SK-N-SH (cell line): ENCODE measurements at regions not wholly inside any gene's neighbourhood (a gene's known extent, or its start where the extent isn't known, plus 50 kb on each side); places are given as distances from the start of the nearest gene placed in this dataset.

ENCODE experiments used
- CHD2 ChIP-seq: fragments of 150-350 bp; IDR thresholded peaks from 2 replicates; pipeline ENCODE4 v1.6.1; 2018; ENCODE audit warnings: low read length; ENCODE audit not compliant: partially characterized antibody
- CTCF ChIP-seq: fragments of 200-600 bp; sonication (generic); IDR thresholded peaks from 2 replicates; pipeline ENCODE4 v1.6.1; 2017; ENCODE audit warnings: antibody characterized with exemption, mild to moderate bottlenecking, moderate library complexity
- ELF1 ChIP-seq: IDR thresholded peaks from 2 replicates; pipeline ENCODE4 v1.4.0; 2012
- EP300 ChIP-seq, 2 experiments: IDR thresholded peaks; 2 replicates each; pipeline versions ENCODE4 v1.4.0 to v1.6.1; 2012; ENCODE audit warnings: borderline replicate concordance in 1 of 2, low read depth in 1 of 2, low read length in 1 of 2
- EZH2phosphoT487 ChIP-seq: fragments of 200-600 bp; sonication (generic); IDR thresholded peaks from 2 replicates; pipeline ENCODE4 v1.6.1; 2017; ENCODE audit warnings: low read depth, mixed run types, mild to moderate bottlenecking, antibody characterized with exemption, moderate library complexity, borderline replicate concordance
- PBX3 ChIP-seq: IDR thresholded peaks from 2 replicates; pipeline ENCODE4; 2012
- POLR2AphosphoS5 ChIP-seq: IDR thresholded peaks from 2 replicates; pipeline ENCODE4 v1.6.1; 2012; ENCODE audit warnings: low read depth, low read length
- RAD21 ChIP-seq: IDR thresholded peaks from 2 replicates; pipeline ENCODE4 v1.6.1; 2012; ENCODE audit warnings: mild to moderate bottlenecking, low read length
- RCOR1 ChIP-seq: fragments of 150-350 bp; IDR thresholded peaks from 2 replicates; pipeline ENCODE4 v1.6.1; 2017; ENCODE audit warnings: antibody characterized with exemption, low read length
- RXRA ChIP-seq: IDR thresholded peaks from 2 replicates; pipeline ENCODE4 v1.4.0; 2012; ENCODE audit warnings: low read depth, mild to moderate bottlenecking, borderline replicate concordance
- TCF12 ChIP-seq: IDR thresholded peaks from 2 replicates; pipeline ENCODE4 v1.4.0; 2012
- TEAD4 ChIP-seq: IDR thresholded peaks from 2 replicates; pipeline ENCODE4 v1.4.0; 2012; ENCODE audit warnings: mild to moderate bottlenecking, borderline replicate concordance; ENCODE audit not compliant: insufficient read depth
- YY1 ChIP-seq: IDR thresholded peaks from 2 replicates; pipeline ENCODE4 v1.4.0; 2012; ENCODE audit warnings: low read depth, mild to moderate bottlenecking
- TF ChIP-seq, protein P1 (sequence below): IDR thresholded peaks from 2 replicates; pipeline ENCODE4 v1.4.0; 2012; ENCODE audit warnings: low read depth

GRCh38 chr15:23913081-23913480, 226.0 kb upstream of the NDN start:
- no peak for TF ChIP-seq CTCF
- no peak for TF ChIP-seq RAD21
- no peak for TF ChIP-seq TCF12
- TF ChIP-seq, protein P1, sequence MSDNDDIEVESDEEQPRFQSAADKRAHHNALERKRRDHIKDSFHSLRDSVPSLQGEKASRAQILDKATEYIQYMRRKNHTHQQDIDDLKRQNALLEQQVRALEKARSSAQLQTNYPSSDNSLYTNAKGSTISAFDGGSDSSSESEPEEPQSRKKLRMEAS: no peak
- no peak for TF ChIP-seq EP300 (IDR thresholded peaks at IDR 0.05; ENCODE audit: borderline replicate concordance in 1 of 2, low read depth in 1 of 2, low read length in 1 of 2)
- no peak for TF ChIP-seq EZH2phosphoT487
- no peak for TF ChIP-seq RCOR1
- no peak for TF ChIP-seq YY1
- no peak for TF ChIP-seq POLR2AphosphoS5
- TF ChIP-seq CHD2: no peak
- no peak for TF ChIP-seq TEAD4
- TF ChIP-seq PBX3: no peak
- no peak for TF ChIP-seq RXRA
- TF ChIP-seq ELF1: no peak
